Adrenal gland (tissue), 9 donors: ENCODE measurements at regions not wholly inside any gene's neighbourhood (a gene's known extent, or its start where the extent isn't known, plus 50 kb on each side); places are given as distances from the start of the nearest gene placed in this dataset.

Experiments used
- DNase-seq, 7 donors: peaks; one replicate each; pipeline ENCODE4 v3.0.0-alpha.2; 2019 to 2020
- H3K27ac ChIP-seq, 5 donors: fragments of 200-600 bp; sonication (generic) in 4 of 5; 1 replicate in 3 of 5; 2 replicates in 2 of 5; pipeline versions ENCODE4 v1.5.1 to v1.8.0; 2016 to 2020; ENCODE audit warnings: mild to moderate bottlenecking in 1 of 5
- H3K27me3 ChIP-seq: fragments of 200-600 bp; 2 replicates; pipeline ENCODE4 v1.8.0; 2021
- H3K36me3 ChIP-seq, 2 donors: fragments of 200-600 bp; replicated peaks in 1 of 2; 1 replicate in 1 of 2; 2 replicates in 1 of 2; pipeline versions ENCODE4 v1.5.1 to v1.8.0; 2018 to 2022
- H3K4me1 ChIP-seq, 2 donors: fragments of 200-600 bp; replicated peaks in 1 of 2; 1 replicate in 1 of 2; 2 replicates in 1 of 2; pipeline versions ENCODE4 v1.5.1 to v1.8.0; 2018 to 2021
- H3K4me3 ChIP-seq, 4 donors: fragments of 200-600 bp; sonication (generic) in 3 of 4; one replicate each; pipeline ENCODE4 v1.5.1; 2016 to 2018
- H3K9me3 ChIP-seq, 3 donors: fragments of 200-600 bp; sonication (generic) in 1 of 3; replicated peaks in 1 of 3; 1 replicate in 2 of 3; 2 replicates in 1 of 3; pipeline versions ENCODE4 v1.5.1 to v1.8.0; 2016 to 2021
- CTCF ChIP-seq, 6 experiments: fragments of 450-650 bp in 4 of 6; fragments of 200-600 bp in 2 of 6; sonication (generic) in 1 of 6; IDR thresholded peaks; 1 replicate in 5 of 6; 2 replicates in 1 of 6; pipeline versions ENCODE4 v1.5.1 to v1.8.0; 2016 to 2021; ENCODE audit warnings: antibody characterized with exemption in 6 of 6, mild to moderate bottlenecking in 2 of 6, moderate library complexity in 1 of 6
- POLR2A ChIP-seq, 2 donors: fragments of 450-650 bp; IDR thresholded peaks; one replicate each; pipeline ENCODE4 v1.6.1; 2017; ENCODE audit warnings: antibody characterized with exemption in 2 of 2, mild to moderate bottlenecking in 2 of 2, moderate library complexity in 1 of 2
- WGBS, 4 donors: extraction: QIAGEN DNeasy Blood & Tissue Kit in 2 of 4; methylation state at CpG; one replicate each; pipeline versions ENCODE4 v1.1.5 to v1.1.7; 2013 to 2017; 5-methylcytosine and 5-hydroxymethylcytosine counted together
- intact Hi-C, 2 donors: fragments of 100-400 bp; cut with DNase I; formaldehyde crosslinking; loops; one replicate each; pipeline versions ENCODE4 v1.14.1 to v1.15.0; 2022 to 2023
- donor health status: healthy with polysubstance abuse.
- donor health status: Bipolar disorder and iron deficiency.
- donor health status: DM: yes; HTN: yes; CAD: no.
- donor health status: DM: no; HTN: no; CAD: no.
- donor health status: DM: no; HTN: no; CAD: no.

- no peak overlapping the region for H3K4me3 ChIP-seq
- intact Hi-C loops = no loop called here
- no peak for DNase-seq
- H3K9me3 ChIP-seq = no peaks in the 10 kb centered on the region
- 31 to 52% (median 46%) methylated on average over 2 of the region's 2 CpGs for WGBS, 4 donors
- no peak for TF ChIP-seq POLR2A (IDR thresholded peaks at IDR 0.05)
- TF ChIP-seq CTCF (IDR thresholded peaks at IDR 0.05) = no peak
- no peaks in the 10 kb centered on the region for H3K27me3 ChIP-seq
- H3K27ac ChIP-seq = no peak overlapping the region
- H3K4me1 ChIP-seq = no peaks in the 10 kb centered on the region
- no peaks in the 10 kb centered on the region for H3K36me3 ChIP-seq
Measured at GRCh38 chr4:158420782-158421181, 100.9 kb upstream of the RXFP1 start.

- Histone ChIP-seq H3K9me3 (no peaks in the 10 kb centered on the region), H3K4me3 (no peak overlapping the region), H3K27ac (no peak overlapping the region), H3K36me3 (no peaks in the 10 kb centered on the region), H3K4me1 (no peaks in the 10 kb centered on the region), H3K27me3 (no peaks in the 10 kb centered on the region)
- intact Hi-C loops = no loop called here
- no peak for DNase-seq
- WGBS, 4 donors = 17 to 28% (median 24%) methylated on average over 1 of the region's 1 CpG
- TF ChIP-seq CTCF (IDR thresholded peaks at IDR 0.05) = no peak
- no peak for TF ChIP-seq POLR2A (IDR thresholded peaks at IDR 0.05)
Measured at GRCh38 chr4:158422546-158422945, 99.1 kb upstream of the RXFP1 start.

GRCh38 chr4:158428242-158428641 is 93.4 kb upstream of the RXFP1 start:
- intact Hi-C loops = no loop called here
- no peak overlapping the region for H3K27ac ChIP-seq
- no peaks in the 10 kb centered on the region for H3K4me1 ChIP-seq
- H3K9me3 ChIP-seq = no peaks in the 10 kb centered on the region
- no peak for DNase-seq
- TF ChIP-seq CTCF (IDR thresholded peaks at IDR 0.05) (no peak), POLR2A (IDR thresholded peaks at IDR 0.05) (no peak)
- no peaks in the 10 kb centered on the region for H3K36me3 ChIP-seq
- H3K4me3 ChIP-seq = no peak overlapping the region
- no peaks in the 10 kb centered on the region for H3K27me3 ChIP-seq

- Histone ChIP-seq H3K4me1 (no peaks in the 10 kb centered on the region), H3K27ac (no peak overlapping the region), H3K36me3 (no peaks in the 10 kb centered on the region), H3K9me3 (no peaks in the 10 kb centered on the region), H3K27me3 (no peaks in the 10 kb centered on the region), H3K4me3 (no peak overlapping the region)
- no peak for DNase-seq
- intact Hi-C loops = no loop called here
- TF ChIP-seq POLR2A (IDR thresholded peaks at IDR 0.05) (no peak), CTCF (IDR thresholded peaks at IDR 0.05) (no peak)
Measured at GRCh38 chr4:158442736-158443135, 78.9 kb upstream of the RXFP1 start.
